ENCODE measurements at regions not wholly inside any gene's neighbourhood (a gene's known extent, or its start where the extent isn't known, plus 50 kb on each side); places are given as distances from the start of the nearest gene placed in this dataset.

GRCh38 chr10:81817596-81818170 lies 57.3 kb upstream of the NRG3 start:
- TF ChIP-seq CTCF (conservative IDR thresholded peaks at IDR 0.05; ENCODE audit: low read depth, low read length) (no peak), POLR2A (IDR thresholded peaks at IDR 0.05; ENCODE audit: low read depth, low read length) (no peak), RFX5 (IDR thresholded peaks at IDR 0.05; ENCODE audit: low read depth, low read length) (no peak), RAD21 (IDR thresholded peaks at IDR 0.05; ENCODE audit: low read length) (no peak), CEBPB (IDR thresholded peaks at IDR 0.05; ENCODE audit: low read depth, low read length) (no peak)

All from IMR-90 (cell line).